ENCODE measurements at regions not wholly inside any gene's neighbourhood (a gene's known extent, or its start where the extent isn't known, plus 50 kb on each side); places are given as distances from the start of the nearest gene placed in this dataset.

DNA sequence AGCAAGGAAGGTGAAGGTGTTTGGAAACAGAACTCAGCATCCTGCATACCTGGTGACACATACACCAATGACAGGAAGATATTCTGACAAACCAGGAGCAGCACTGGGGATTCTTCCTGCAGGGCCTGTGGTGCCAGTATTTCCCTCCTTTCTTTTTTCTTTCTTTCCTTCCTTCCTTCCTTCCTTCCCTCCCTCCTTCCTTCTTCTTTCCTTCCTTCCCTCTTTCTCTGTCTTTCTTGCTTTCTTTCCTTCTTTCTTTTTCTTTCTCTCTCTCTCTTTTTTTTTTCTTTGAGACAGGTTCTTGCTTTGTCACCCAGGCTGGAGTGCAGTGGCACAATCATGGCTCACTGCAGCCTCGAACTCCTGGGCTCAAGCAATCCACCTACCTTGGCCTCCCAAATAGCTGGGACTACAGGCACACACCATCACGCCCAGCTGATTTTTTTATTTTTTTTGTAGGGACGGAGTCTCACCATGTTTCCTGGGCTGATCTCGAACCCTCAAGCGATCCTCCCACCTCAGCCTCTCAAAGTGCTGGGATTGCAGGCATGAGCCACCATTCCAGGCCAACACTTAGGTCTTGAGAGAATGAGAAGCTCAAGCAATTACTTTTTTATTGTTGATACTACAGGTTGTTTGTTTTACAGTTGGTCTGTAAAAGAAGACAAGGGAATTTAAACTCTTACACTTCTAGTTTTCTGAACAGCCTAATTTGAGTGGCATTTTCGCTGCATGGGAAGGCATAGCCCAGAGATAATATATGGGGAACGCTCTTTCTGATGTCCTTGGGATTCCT is 54.7 kb upstream of the GATA6 start:
- no peak for DNase-seq

DNA sequence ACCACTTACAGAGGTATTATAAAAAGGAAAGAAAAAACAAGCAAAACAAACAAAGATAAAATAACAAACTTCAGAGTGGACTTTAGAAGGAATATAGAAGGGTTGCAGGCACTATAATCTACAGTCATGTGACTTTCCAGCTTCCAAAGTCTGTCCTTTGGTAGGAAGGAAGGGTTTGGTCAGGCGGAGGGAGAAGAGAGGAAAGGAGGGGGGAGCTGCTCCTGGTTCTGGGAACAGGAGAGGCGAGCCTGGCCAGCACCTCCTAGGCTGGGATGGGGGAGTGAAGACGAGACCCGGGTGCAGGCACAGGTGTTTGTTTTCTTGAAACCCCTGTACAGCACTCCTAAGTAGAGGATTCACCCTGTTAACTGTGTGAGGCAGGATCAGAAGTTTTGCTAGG is 53.8 kb upstream of the GATA6 start:
- DNase-seq: no peak
